ENCODE measurements at regions not wholly inside any gene's neighbourhood (a gene's known extent, or its start where the extent isn't known, plus 50 kb on each side); places are given as distances from the start of the nearest gene placed in this dataset.

DNA sequence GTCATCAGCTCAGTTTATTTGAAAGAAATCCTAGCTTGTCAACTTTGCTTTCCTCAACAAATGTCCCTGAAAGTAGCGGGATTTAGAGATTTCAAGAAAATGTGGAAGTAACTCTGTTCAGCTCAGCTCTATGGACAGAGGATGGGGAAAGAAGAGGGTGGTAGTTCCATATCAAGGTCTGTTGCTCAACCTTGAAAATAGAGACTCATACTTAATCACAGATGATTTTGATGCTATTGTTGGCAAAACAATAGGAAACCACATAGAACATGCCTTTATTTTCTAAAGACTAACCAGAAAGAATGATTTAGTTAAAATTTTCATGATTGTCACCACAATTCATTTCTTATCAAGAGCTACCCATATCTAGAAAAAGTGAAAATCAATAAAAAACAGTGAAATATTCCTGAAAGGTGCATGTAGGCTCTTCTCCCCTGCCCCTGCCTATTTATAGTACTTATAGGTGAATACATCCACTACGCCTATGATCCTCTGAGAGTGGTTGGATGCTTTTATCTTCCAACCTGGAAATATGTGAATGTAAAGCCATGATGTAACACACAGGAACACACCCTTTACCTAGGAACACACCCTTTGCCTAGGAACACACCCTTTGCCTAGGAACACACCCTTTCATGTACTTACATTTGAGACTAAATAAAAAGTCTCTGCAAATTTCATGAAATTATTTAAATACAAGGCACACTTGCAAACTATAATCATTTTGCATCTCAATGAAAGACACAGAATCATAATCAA, 65.8 kb downstream of the ETAA1 start:
- no peak for DNase-seq

DNA sequence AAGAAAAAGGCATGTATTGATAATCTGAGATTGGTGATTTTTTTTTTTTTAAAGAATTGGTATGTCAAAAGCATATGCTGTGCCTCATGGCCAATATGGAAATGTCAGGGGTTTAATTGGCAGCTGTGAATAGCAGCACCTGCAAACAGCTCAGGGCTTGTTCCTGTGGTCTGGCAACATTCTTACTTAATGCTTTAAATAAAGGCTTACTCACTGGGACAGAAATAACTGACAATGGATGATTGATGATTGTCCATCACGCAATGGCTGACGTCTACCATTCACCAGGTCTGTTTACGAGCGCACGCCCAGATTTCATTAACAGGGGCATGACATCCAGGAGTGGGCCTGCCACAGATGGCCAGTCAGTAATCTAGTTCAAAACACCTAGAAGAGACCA, 66.7 kb downstream of the ETAA1 start:
- DNase-seq, result no peak

GRCh38 chr2:67465623-67466022, 68.5 kb downstream of the ETAA1 start:
- DNase-seq, result no peak

- no peak for DNase-seq
Measured at GRCh38 chr2:67466734-67467133, 69.6 kb downstream of the ETAA1 start.

- no peak for DNase-seq
Measured at GRCh38 chr2:67471681-67472080, 74.5 kb downstream of the ETAA1 start.

GRCh38 chr2:67476809-67477790, 80.0 kb downstream of the ETAA1 start:
- peak; percentile 51 to 57 for DNase-seq

- peak; percentile 41 to 47 for DNase-seq
Measured at GRCh38 chr2:67479261-67479660, 82.1 kb downstream of the ETAA1 start.

DNA sequence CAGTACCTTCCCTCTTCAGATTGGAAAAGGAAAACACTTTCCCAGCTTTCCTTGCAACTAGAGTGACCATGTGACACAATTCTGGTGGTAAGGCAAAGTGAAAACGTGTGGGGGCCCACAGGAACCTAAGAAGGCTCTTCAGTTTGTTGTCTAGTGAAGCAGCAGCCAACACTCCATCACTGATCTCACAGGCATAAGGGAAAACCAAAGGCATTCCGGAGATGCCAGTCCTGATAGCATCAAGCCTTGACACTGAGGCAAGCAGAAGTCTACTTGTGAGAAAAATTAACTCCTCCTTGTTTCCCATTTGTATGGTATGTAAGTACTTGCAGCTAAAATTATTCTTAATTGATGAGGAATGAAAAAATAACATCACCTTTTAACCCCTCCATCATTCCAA, 88.3 kb downstream of the ETAA1 start:
- no peak for DNase-seq

DNA sequence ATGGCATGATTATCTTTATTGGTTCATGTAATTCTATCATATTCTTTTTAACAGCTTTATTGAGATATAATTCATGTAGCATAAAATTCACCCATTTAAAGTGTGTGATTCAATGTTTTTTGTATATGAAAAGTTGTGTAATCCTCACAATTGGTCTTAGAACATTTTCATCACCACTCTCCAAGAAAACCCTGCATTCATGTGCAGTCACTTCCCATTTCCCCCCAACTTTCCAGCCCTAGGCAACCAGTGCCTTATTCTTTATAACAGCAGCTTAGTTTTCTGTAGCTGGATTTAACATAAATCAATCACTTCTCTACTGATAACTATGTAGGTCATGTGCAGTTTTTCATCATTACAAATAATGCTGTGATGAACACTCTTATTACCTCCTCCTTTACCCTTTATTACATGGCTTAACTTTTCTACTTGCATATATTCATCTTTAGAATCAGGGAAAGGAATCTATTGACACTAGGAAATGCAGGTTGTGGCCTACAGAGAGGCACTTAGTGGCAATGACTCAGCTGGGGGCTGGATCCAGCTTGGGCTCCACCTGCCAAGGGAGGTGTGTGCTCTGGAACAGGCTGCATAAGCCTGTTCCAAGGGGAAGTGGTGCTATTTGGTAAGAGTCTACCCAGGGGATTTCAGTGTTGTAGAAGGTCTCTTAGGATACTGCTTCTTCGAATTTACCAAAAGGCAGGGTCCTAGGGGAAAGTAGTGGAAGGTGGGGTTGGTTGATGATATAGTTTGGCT, 89.1 kb downstream of the ETAA1 start:
- no peak for DNase-seq

GRCh38 chr2:67487993-67488392, 90.9 kb downstream of the ETAA1 start:
- no peak for DNase-seq

- DNase-seq, result no peak
Measured at GRCh38 chr2:67489396-67489795, 92.3 kb downstream of the ETAA1 start.

DNA sequence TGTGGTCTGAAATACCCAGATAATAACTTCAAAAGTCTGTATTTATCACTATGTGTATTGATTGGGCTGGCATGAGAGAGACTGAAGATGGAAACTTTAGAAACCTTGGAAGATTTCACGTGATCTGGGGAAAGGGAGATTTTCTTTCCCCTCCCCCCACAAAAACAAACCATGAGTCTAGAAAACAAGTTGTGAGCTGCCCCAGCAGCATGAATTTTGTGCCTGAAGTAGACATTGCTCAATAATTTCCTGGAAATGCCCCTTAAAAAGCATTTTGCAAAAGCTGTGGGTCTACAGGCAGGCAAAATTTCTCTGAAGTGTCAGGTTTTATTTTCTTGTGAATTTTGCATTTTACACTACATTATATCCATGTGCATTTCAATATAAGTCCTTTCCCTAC, 101.8 kb downstream of the ETAA1 start:
- no peak for DNase-seq

DNA sequence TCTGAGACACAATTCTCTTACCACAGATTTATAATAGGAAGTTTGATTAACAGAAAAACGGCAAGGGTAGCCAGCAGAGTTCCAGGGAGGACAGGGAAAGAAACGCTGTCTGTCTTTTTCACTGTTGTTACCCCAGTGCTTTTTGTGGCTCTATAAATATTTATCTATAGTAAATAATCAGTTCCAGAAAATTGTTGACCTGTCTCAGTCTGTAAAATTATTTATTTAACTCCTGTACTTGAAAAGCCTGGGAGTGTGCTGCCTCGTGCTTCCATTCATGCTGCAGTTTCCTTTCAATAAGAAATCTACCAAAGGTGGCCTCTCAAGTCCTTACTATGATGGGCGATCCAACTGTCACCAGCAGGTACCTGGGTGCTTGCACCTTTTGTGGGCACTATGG, 102.9 kb downstream of the ETAA1 start:
- no peak for DNase-seq

DNA sequence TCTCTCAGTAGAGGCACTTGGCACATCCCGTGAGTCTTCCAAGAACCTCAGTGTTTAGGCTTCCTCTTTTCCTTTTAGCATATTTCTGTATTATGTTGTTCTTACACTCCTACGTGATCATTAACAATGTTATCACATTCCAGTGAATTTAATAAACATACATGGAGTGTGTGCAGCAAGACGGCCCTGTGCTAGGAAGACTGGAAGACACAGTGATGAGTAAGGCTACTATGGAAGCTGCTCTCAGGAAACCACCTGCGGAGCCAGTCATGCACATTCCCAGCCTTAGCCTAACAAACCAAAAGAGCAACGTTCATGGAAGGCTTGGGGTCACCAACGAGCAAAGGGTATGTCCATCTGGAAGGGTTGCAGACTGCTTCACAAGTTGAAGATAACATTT, 103.4 kb downstream of the ETAA1 start:
- DNase-seq, result no peak

DNA sequence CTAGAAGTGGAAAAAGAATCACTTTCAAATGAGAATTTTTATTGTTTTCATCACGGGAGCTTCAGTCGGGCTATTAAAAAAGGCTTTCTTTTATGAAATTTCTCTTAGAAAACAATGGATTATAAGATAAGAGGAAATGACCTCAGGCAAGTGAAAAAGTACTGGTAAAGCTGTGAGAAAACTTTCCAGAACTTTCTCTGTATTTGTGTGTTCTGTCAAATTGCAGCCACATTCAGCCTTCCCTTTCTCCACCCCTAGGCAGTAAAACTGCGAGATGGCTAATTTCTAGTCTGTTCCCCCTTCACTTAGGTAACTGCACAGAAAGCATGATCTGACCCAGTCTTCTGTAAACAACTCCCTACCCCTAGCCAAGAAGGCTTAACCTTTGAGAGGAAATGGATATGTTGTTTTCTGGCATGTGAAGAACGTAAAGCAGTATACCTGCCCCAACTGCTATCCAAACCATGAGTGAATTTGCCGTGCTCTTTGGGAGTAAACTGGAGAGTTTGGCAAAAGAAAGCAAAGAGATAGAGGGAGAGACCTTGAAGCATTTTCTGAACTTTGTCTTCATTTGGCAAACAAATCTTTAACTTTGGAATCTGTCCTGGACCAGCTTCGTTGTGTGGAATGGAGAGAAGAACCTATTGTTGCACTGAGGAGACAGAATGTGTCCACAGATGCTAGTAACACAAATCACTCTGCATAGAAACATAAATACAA, 105.4 kb downstream of the ETAA1 start:
- no peak for DNase-seq

GRCh38 chr2:67503066-67503795, 106.1 kb downstream of the ETAA1 start:
- DNase-seq, result no peak

- DNase-seq, result no peak
Measured at GRCh38 chr2:67510745-67511144, 113.6 kb downstream of the ETAA1 start.

DNA sequence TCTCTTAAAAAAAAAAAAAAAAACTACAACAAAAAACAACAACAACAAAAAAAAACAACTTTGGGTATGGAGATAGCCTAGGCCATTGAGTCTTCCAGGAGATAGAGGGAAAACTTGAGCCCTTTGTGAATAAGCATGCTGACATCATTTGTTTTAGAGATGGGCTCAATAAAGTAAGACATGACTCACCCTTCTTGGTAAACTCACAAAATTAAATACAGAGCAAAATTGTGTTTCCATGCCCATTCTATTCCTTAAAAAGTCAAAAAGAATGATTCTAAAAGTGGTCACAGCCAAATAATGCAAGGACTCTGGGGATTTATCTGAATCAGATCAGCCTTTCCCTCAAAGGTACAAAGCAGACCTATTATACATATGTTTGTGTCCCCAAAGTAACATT, 117.4 kb downstream of the ETAA1 start:
- no peak for DNase-seq

DNA sequence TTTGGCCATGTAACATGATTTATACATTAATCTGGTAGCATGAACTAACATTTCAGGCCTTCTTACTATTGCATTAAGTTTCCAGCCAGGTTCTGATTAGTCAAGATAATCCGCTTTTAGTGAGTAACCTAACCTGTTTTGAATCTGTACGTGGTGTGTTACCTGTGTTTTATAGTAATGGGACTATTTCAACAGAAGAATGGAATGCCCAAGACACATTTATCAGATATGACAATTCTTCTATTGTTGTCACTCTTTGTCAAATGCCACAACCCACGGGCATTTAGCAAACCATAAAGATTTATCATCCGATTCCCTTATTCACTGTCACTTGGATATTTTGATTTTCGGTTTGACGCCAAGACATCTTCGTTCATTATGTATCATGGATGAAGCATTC, 117.9 kb downstream of the ETAA1 start:
- DNase-seq, result no peak

DNA sequence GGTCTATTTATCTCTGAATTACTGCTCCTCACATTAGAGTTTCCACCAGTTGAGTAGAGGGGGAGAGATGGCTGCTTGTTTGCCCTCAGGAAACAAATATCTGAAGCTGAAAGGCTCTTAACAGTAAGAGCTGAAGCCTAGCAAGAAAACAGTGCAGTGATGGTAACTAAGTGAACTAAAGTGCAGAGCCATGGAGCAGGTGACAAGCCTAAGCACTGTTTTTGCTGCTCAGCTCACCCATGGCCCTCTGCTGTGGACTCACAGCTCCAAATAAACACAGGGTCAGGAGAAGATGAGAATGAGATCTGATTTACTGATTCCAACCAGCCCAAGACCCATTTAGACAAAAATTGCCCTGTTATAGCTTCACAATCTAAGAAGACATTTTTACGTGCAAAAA, 118.4 kb downstream of the ETAA1 start:
- no peak for DNase-seq

- no peak for DNase-seq
Measured at GRCh38 chr2:67516362-67516761, 119.2 kb downstream of the ETAA1 start.

Measured in right lung (tissue), 2 donors.